ENCODE measurements at regions not wholly inside any gene's neighbourhood (a gene's known extent, or its start where the extent isn't known, plus 50 kb on each side); places are given as distances from the start of the nearest gene placed in this dataset.

- Histone ChIP-seq H3K56ac (ENCODE audit: insufficient read length, low read depth, low read length) (no peak overlapping the region), H2AFZ (ENCODE audit: low read length) (no peak overlapping the region)
- H3K4me3 Mint-ChIP-seq, result no peak overlapping the region
These were observed 638.8 kb upstream of the SLITRK6 start for GRCh38 chr13:86438034-86438433.

More at GRCh38 chr13:86438034-86438433, 638.8 kb upstream of the SLITRK6 start:
- H3K27ac Mint-ChIP-seq, result no peak overlapping the region
- H3K36me3 Mint-ChIP-seq (ENCODE audit: insufficient read depth in 1 of 3, low read depth in 3 of 3), result peaks cover 8 to 11% (median 11%) of the 10 kb centered on the region in 3 experiments
- Histone ChIP-seq H4K20me1 (ENCODE audit: control insufficient read depth, insufficient read depth, insufficient read length) (no peaks in the 10 kb centered on the region), H2BK12ac (ENCODE audit: insufficient read length, low read depth, low read length) (no peak overlapping the region), H3K18ac (ENCODE audit: insufficient read length, low read depth, low read length) (no peak overlapping the region), H3K4ac (ENCODE audit: low read depth, low read length) (no peak overlapping the region), H3K27ac (ENCODE audit: insufficient read length, low read depth, low read length) (no peak overlapping the region), H2BK20ac (ENCODE audit: low read depth, low read length, poor library complexity, severe bottlenecking) (no peak overlapping the region), H2BK15ac (ENCODE audit: low read depth, low read length) (no peak overlapping the region), H3T11ph (ENCODE audit: low read length) (no peak overlapping the region), H3K4me1 (ENCODE audit: insufficient read depth, low read length) (no peaks in the 10 kb centered on the region), H3K14ac (ENCODE audit: insufficient read depth, low read length) (no peak overlapping the region), H3K23me2 (ENCODE audit: insufficient read length, low read depth, low read length, poor library complexity, severe bottlenecking) (no peaks in the 10 kb centered on the region), H4K8ac (replicated peaks; ENCODE audit: insufficient read length, low read depth, low read length) (no peak overlapping the region), H3K9me3 (ENCODE audit: control insufficient read depth, low read depth, low read length) (no peaks in the 10 kb centered on the region), H2AK5ac (ENCODE audit: insufficient read length, low read length) (no peak overlapping the region), H2BK5ac (ENCODE audit: insufficient read length, low read length) (no peak overlapping the region), H3K4me2 (ENCODE audit: insufficient read depth, insufficient read length, low read length) (no peak overlapping the region), H2BK120ac (ENCODE audit: low read depth, low read length, poor library complexity, severe bottlenecking) (no peak overlapping the region), H3K9ac (ENCODE audit: extremely low read depth, insufficient read length, low read length) (no peak overlapping the region), H4K5ac (ENCODE audit: insufficient read length, low read depth, low read length) (no peak overlapping the region), H3K23ac (ENCODE audit: insufficient read length, low read depth, low read length) (no peak overlapping the region), H3K79me2 (ENCODE audit: insufficient read depth, low read length) (no peaks in the 10 kb centered on the region), H4K91ac (ENCODE audit: insufficient read length, low read depth, low read length) (no peak overlapping the region), H3K27me3 (ENCODE audit: insufficient read depth, low read length) (no peaks in the 10 kb centered on the region), H3K79me1 (ENCODE audit: insufficient read depth, low read depth, low read length, poor library complexity, severe bottlenecking) (no peaks in the 10 kb centered on the region)
- WGBS (ENCODE audit: extremely low coverage, insufficient read length, low lambda C conversion rate), result no CpG with 5 or more reads among the region's 1 CpG
- TF ChIP-seq CTCF (conservative IDR thresholded peaks at IDR 0.05), result no peak
- peaks cover 18 to 23% of the 10 kb centered on the region in 2 experiments for H3K9me3 Mint-ChIP-seq
- no peaks in the 10 kb centered on the region for H3K27me3 Mint-ChIP-seq (ENCODE audit: low read depth)
- H3K4me1 Mint-ChIP-seq, result no peaks in the 10 kb centered on the region
- no peak for DNase-seq

All from H9 (cell line).